ENCODE measurements at regions not wholly inside any gene's neighbourhood (a gene's known extent, or its start where the extent isn't known, plus 50 kb on each side); places are given as distances from the start of the nearest gene placed in this dataset.
"Not testable (repeated sequence)": the region's sequence is repeated elsewhere in the genome, so short reads cannot be mapped to it uniquely, and the experiment has no call there.

DNA sequence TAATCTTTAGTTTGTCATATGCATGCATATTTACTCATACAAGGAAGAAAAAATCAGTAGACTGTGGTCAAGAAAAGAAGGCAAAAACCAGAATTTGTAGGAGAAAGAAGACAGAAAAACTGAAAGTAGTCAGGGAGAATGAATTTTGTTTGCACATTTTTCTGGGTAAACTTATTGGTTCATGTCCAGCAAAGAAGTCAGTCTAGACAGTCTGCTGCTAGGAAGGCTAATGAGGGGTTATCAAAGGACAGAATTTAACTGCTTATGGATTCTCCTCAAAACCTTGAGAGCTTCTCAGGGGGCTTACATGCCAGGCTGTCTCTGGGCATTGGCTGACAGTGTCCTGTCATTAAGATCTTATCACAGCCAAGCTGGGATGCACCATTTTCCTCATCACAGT is 293.9 kb downstream of the RPAP3 start:
- H3K9me3 Mint-ChIP-seq: peaks cover 5% of the 10 kb centered on the region
- H3K27me3 Mint-ChIP-seq: no peaks in the 10 kb centered on the region
- no peak overlapping the region for H3K4me3 Mint-ChIP-seq
- peak overlapping the region; percentile 24 for H3K27ac Mint-ChIP-seq
- H3K36me3 Mint-ChIP-seq: peaks cover 2% of the 10 kb centered on the region
- H3K4me1 Mint-ChIP-seq: peaks cover 92% of the 10 kb centered on the region

DNA sequence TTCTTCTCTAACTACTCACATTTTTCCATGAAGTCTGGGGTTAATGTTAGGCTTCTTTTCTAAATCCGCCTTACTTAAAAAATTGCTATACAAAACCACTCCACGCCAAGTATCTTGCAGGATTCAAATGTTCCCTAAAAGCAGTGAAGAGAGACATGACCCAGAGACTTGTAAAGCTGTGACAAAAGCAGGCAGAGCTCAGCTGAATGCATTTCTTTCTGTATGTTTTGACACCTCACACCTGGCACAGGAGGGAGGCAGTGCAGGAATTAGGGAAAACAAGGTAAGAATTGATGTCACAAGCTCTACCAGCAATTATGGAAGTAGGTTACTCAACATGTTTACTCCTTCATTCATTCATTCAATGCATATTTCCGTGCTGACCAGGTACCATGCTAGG is 295.0 kb downstream of the RPAP3 start:
- Mint-ChIP-seq H3K9me3 (no peaks in the 10 kb centered on the region), H3K4me1 (peaks cover 90% of the 10 kb centered on the region), H3K27ac (peak overlapping the region; percentile 83), H3K36me3 (no peaks in the 10 kb centered on the region), H3K4me3 (peak overlapping the region; percentile 13), H3K27me3 (no peaks in the 10 kb centered on the region)

GRCh38 chr12:47410383-47410782 is 295.4 kb downstream of the RPAP3 start:
- Mint-ChIP-seq H3K9me3 (no peaks in the 10 kb centered on the region), H3K4me1 (peaks cover 90% of the 10 kb centered on the region), H3K27ac (peak overlapping the region; percentile 83), H3K36me3 (no peaks in the 10 kb centered on the region), H3K27me3 (no peaks in the 10 kb centered on the region), H3K4me3 (peak overlapping the region; percentile 12)

DNA sequence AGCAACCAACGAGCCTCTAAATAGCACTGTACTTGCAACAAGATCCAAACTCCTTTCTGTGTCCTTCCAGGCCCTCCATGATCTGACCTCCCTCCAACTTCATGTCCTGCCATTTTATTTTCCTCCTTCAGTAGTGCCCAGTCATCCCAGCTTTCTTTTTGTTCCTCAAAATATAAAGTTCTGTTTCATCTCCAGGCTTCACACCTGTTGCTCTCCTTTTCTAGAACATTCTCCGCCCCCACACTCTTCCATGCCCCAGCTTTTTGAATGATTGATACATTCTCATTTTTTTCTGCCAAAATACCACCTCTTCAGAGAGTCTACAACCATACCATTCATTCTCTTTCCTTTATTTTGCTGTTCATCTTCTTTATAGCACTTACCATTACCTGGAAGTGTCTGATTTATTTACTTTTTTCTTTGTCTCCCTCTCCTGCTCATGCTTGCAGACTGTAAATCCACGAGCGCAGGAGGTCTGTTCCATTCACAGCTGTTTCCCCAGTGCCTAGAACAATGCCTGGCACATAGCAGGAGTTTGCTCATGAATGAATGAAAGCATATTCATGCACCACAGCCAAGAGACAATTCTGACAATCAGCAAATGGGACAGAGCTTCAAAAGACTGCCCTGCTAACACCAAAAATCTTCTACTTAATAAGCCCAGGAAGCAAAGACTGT is 296.4 kb downstream of the RPAP3 start:
- H3K27me3 Mint-ChIP-seq: no peaks in the 10 kb centered on the region
- peaks cover 81% of the 10 kb centered on the region for H3K4me1 Mint-ChIP-seq
- no peaks in the 10 kb centered on the region for H3K36me3 Mint-ChIP-seq
- no peak overlapping the region for H3K4me3 Mint-ChIP-seq
- peak overlapping the region; percentile 20 for H3K27ac Mint-ChIP-seq
- no peaks in the 10 kb centered on the region for H3K9me3 Mint-ChIP-seq

DNA sequence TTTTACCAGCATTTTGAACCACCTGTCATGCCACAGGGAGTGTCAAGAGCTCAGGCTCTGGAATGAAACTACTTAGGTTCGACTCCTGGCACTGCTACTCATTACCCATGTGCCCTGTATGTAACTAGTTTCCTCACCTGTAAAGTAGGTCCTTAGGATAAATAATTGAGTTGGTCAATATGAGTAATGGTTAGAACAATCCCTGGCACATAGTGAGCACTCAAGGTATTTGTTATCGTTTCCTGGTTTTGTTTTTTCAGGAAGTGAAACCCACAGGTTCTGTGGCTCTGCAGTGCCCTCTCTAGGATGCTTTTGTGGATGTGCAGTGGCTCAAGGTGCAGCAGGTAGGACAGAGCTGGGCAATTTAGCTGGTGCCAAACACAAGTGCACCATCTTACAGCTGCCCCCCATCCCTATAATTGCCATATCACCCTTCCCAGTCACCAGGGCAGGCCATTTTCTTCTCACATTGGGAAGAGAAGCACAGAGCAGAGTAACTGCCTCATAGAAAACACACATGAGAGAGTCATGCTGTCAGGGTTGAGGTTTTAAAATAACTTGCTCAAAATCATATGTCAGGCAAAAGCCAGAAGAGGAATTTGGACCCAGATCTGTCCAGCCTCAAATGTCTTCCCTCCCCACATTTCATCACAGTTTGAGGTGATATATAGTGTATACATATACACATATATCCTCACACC is 297.5 kb downstream of the RPAP3 start:
- peak overlapping the region; percentile 9 for H3K27ac Mint-ChIP-seq
- peaks cover 79% of the 10 kb centered on the region for H3K4me1 Mint-ChIP-seq
- no peaks in the 10 kb centered on the region for H3K27me3 Mint-ChIP-seq
- no peaks in the 10 kb centered on the region for H3K9me3 Mint-ChIP-seq
- no peak overlapping the region for H3K4me3 Mint-ChIP-seq
- no peaks in the 10 kb centered on the region for H3K36me3 Mint-ChIP-seq

- H3K36me3 Mint-ChIP-seq: no peaks in the 10 kb centered on the region
- no peak overlapping the region for H3K4me3 Mint-ChIP-seq
- peak overlapping the region; percentile 76 for H3K27ac Mint-ChIP-seq
- no peaks in the 10 kb centered on the region for H3K27me3 Mint-ChIP-seq
- no peaks in the 10 kb centered on the region for H3K9me3 Mint-ChIP-seq
- H3K4me1 Mint-ChIP-seq: peaks cover 79% of the 10 kb centered on the region
These were observed 298.2 kb downstream of the RPAP3 start for GRCh38 chr12:47407463-47408129.

GRCh38 chr12:47403681-47404080 is 302.1 kb downstream of the RPAP3 start:
- H3K27ac Mint-ChIP-seq: peak overlapping the region; percentile 92
- H3K36me3 Mint-ChIP-seq: peaks cover 6% of the 10 kb centered on the region
- no peaks in the 10 kb centered on the region for H3K27me3 Mint-ChIP-seq
- H3K4me1 Mint-ChIP-seq: peaks cover 78% of the 10 kb centered on the region
- peaks cover 6% of the 10 kb centered on the region for H3K9me3 Mint-ChIP-seq
- H3K4me3 Mint-ChIP-seq: no peak overlapping the region

DNA sequence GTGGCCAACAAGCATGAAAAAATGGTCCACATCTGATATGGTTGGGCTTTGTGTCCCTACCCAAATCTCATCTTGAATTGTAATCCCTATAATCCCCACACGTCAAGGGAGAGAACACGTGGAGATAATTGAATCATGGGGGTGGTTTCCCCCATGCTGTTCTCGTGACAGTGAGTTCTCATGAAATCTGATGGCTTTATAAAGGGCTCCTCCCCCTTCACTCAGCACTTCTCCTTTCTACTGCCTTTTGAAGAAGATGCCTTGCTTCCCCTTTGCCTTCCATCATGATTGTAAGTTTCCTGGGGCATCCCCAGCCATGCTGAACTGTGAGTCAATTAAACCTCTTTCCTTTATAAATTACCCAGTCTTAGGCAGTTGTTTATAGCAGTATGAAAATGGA is 304.6 kb downstream of the RPAP3 start:
- H3K4me1 Mint-ChIP-seq: peaks cover 80% of the 10 kb centered on the region
- peak overlapping the region; percentile 95 for H3K27ac Mint-ChIP-seq
- not testable (repeated sequence) for H3K27me3 Mint-ChIP-seq, H3K9me3 Mint-ChIP-seq
- H3K4me3 Mint-ChIP-seq: peak overlapping the region; percentile 33
- peaks cover 11% of the 10 kb centered on the region for H3K36me3 Mint-ChIP-seq

DNA sequence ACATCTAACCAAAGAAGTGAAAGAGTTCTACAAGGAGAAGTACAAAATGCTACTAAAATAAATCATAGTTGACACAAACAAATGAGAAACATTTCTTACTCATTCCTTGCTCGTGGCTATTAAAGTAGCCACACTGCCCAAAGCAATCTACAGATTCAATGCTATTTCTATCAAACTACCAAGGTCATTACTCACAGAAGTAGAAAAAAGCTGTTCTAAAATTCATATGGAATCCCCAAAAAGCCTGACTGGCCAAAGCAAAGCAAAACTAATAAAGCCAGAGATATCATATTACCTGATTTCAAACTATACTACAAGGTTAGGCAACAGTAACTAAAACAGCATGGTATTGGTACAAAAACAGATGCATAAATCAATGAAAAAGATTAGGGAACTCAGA is 305.6 kb downstream of the RPAP3 start:
- no peaks in the 10 kb centered on the region for H3K27me3 Mint-ChIP-seq
- peak overlapping the region; percentile 89 for H3K27ac Mint-ChIP-seq
- no peak overlapping the region for H3K4me3 Mint-ChIP-seq
- peaks cover 11% of the 10 kb centered on the region for H3K36me3 Mint-ChIP-seq
- H3K9me3 Mint-ChIP-seq: peaks cover 7% of the 10 kb centered on the region
- H3K4me1 Mint-ChIP-seq: peaks cover 82% of the 10 kb centered on the region

- Mint-ChIP-seq H3K9me3 (peaks cover 10% of the 10 kb centered on the region), H3K4me1 (peaks cover 92% of the 10 kb centered on the region), H3K27ac (peak overlapping the region; percentile 95), H3K4me3 (peak overlapping the region; percentile 71), H3K36me3 (peaks cover 11% of the 10 kb centered on the region), H3K27me3 (no peaks in the 10 kb centered on the region)
These were observed 308.1 kb downstream of the RPAP3 start for GRCh38 chr12:47397664-47398281.

GRCh38 chr12:47396902-47397663 is 308.7 kb downstream of the RPAP3 start:
- Mint-ChIP-seq H3K9me3 (peaks cover 10% of the 10 kb centered on the region), H3K4me1 (peaks cover 93% of the 10 kb centered on the region), H3K4me3 (peak overlapping the region; percentile 71), H3K27ac (peak overlapping the region; percentile 95), H3K36me3 (peaks cover 11% of the 10 kb centered on the region), H3K27me3 (no peaks in the 10 kb centered on the region)

- H3K4me3 Mint-ChIP-seq: peak overlapping the region; percentile 84
These were observed 311.8 kb downstream of the RPAP3 start for GRCh38 chr12:47394070-47394469.

GRCh38 chr12:47393403-47393790 is 312.4 kb downstream of the RPAP3 start:
- Mint-ChIP-seq H3K4me3 (peak overlapping the region; percentile 84), H3K36me3 (peaks cover 7% of the 10 kb centered on the region), H3K27me3 (no peaks in the 10 kb centered on the region), H3K4me1 (peaks cover 93% of the 10 kb centered on the region), H3K27ac (peak overlapping the region; percentile 97), H3K9me3 (peaks cover 5% of the 10 kb centered on the region)

More at GRCh38 chr12:47394070-47394469, 311.8 kb downstream of the RPAP3 start:
- Mint-ChIP-seq H3K4me1 (peaks cover 91% of the 10 kb centered on the region), H3K27ac (peak overlapping the region; percentile 97), H3K9me3 (peaks cover 5% of the 10 kb centered on the region), H3K27me3 (no peaks in the 10 kb centered on the region), H3K36me3 (peaks cover 11% of the 10 kb centered on the region)

DNA sequence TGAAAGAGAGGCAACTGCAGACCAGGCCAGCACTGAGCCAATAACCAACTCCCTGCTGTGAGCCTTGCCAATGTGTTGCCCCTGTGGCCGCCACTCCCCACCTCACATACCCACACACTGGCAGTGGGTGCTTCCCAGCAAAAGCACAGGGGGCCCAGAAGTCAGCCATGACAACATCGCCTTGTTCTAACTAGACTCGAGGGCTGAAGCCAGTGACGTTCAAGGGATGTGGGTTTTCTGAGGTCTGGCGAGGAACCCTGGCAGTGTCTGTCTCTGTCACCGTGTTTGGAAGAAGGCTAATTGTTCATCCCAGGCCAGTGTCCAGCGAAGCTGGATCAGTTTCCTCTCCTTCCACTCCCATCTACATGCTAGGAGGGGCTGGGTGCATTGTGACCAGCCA is 311.8 kb upstream of the AMIGO2 start:
- H3K27ac Mint-ChIP-seq: peak overlapping the region; percentile 100
- H3K9me3 Mint-ChIP-seq: peaks cover 5% of the 10 kb centered on the region
- peaks cover 89% of the 10 kb centered on the region for H3K4me1 Mint-ChIP-seq
- no peaks in the 10 kb centered on the region for H3K27me3 Mint-ChIP-seq
- peak overlapping the region; percentile 84 for H3K4me3 Mint-ChIP-seq
- peaks cover 4% of the 10 kb centered on the region for H3K36me3 Mint-ChIP-seq

DNA sequence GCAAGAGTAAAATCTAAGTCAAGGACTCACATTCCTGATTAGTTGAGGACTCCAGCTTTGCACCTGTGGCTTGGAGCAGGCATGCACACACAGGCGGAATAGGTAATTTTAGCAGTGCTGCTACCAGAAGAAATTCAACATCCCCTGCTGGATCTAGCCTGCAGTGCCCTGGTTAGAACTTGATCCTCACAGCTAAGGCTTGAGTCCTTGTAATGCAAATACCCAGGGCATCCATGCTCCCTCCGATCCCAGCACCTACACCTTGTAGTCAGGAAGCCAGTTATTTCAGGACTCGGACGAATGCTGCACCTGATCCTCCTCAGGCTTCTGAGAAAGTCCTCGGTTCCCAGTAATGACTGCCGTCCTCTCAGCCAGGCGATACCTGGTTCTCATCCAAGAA is 309.0 kb upstream of the AMIGO2 start:
- Mint-ChIP-seq H3K9me3 (no peaks in the 10 kb centered on the region), H3K4me1 (peaks cover 86% of the 10 kb centered on the region), H3K27me3 (no peaks in the 10 kb centered on the region), H3K36me3 (peaks cover 4% of the 10 kb centered on the region), H3K27ac (peak overlapping the region; percentile 95), H3K4me3 (no peak overlapping the region)
